NCI-H526 treated with DMSO at 0.1 percent for 48 hours (cell line): ENCODE measurements at regions not wholly inside any gene's neighbourhood (a gene's known extent, or its start where the extent isn't known, plus 50 kb on each side); places are given as distances from the start of the nearest gene placed in this dataset.

Source experiments
- DNase-seq: peaks from one replicate; lab custom pipeline; 2025; lab: John Stamatoyannopoulos, UW

DNA sequence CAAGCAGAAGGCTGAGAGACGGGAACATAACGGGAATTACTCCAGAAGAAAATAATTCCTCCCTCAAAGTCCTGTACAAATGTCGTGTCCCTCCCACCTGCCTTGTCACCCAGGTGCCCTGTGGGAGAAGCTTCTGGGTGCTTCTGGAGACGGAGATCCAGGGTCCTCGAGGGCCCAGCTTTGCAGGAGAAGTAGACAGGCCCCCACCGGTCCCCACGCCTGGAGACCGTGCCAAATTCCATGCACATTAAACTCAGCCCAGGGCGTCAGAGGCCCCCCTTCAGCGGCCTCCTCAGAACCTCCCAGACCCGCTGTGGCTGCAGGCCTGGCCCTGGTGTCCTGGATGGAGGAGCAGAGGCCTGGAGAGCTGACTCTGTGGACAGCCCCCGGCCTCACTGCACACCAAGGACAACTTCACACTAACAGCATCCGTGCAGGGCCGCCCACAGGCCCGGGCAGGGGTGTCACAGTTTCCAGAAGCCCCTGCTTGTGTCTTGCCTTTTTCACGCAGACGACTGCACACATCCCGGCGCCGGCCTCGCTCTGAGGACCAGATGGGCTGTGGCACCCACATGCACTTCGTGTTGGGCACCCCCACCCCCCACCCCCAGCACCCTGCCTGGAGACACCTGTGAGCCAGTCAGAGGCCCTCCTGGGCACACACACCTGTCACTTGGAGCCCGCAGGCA, 734.3 kb downstream of the BRD1 start:
- no peak for DNase-seq

GRCh38 chr22:49092716-49093115, 735.0 kb downstream of the BRD1 start:
- no peak for DNase-seq

DNA sequence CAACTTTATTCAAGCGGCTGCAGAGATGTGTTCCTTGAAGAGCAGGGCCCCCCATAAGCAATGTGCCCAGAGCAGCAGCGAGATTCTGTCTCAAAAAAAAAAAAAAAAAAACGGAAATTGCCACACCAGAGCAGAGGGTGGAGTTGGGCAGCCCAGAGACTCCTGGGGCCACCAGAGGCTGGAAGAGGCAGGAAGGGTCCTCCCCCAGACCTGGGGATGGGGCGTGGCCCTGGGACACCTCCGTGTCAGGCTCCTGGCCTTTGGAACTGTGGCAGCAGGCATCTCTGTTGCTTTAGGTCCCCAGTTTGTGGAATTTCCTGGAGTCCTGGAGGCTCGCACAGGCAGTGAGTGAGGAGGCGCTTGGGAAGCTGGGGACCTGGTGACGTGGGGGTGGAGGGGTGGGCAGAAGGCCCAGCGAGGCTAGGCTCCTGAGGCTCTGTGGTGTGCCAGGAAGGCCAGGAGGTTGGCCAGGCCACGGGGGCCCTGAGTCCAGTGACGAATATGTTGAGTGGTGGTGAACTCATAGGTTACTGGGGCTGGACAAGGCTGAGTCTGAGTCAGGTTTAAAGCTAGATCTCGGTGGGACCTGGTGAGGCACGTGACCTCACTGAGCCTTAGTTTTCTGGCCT, 735.6 kb downstream of the BRD1 start:
- DNase-seq: no peak

GRCh38 chr22:49091451-49091850, 736.2 kb downstream of the BRD1 start:
- DNase-seq: no peak

DNA sequence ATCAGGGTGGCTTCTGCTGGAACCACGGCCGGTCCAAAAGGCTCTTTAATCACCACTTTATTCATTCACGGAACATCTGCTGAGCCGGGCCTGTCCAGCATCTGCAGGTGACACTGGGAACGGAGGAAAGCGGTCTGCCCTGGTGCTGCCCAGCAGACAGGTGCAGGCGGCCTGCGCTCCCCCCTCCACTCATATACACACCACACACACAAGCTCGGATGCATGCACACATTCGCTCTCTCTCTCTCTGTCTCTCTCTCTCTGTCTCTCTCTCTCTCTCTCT, 736.9 kb downstream of the BRD1 start:
- DNase-seq: no peak

DNA sequence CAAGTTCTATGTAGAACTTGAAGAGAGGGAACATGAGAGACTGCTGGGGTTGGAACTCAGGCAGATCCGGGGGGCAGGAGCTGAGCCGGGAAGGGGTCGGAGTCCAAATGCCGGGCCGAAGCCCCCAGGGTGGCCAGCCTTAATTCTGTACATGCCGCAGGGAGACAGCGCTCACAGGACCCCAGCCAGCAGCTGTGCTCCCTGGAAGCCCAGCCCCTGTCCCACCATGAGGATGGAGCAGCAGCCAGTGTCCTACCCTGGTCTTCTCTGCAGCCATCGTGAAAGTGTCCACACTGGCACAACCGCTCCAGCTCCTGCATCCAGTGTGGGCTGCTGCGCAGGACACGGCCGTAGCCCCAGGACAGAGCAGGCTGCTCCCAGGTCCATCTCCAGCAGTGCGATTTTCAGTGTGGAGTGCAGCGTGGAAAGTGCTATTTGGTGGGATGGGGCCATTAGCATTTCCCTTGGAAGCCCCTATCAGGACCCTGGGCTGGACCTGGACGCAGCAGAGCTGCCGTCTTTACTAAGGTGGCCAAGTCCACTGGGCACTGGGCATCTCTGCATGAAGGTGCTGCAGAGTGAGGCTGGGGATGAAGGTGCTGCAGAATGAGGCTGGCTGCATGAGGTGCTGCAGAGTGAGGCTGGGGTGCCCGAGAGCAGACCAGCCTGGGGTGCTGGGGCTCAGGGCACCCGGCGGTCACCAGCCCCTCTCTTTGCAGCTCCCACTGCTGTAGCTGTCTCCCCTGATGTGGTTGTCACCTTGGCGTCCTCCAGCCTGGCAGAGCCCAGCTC, 737.4 kb downstream of the BRD1 start:
- DNase-seq: no peak

DNA sequence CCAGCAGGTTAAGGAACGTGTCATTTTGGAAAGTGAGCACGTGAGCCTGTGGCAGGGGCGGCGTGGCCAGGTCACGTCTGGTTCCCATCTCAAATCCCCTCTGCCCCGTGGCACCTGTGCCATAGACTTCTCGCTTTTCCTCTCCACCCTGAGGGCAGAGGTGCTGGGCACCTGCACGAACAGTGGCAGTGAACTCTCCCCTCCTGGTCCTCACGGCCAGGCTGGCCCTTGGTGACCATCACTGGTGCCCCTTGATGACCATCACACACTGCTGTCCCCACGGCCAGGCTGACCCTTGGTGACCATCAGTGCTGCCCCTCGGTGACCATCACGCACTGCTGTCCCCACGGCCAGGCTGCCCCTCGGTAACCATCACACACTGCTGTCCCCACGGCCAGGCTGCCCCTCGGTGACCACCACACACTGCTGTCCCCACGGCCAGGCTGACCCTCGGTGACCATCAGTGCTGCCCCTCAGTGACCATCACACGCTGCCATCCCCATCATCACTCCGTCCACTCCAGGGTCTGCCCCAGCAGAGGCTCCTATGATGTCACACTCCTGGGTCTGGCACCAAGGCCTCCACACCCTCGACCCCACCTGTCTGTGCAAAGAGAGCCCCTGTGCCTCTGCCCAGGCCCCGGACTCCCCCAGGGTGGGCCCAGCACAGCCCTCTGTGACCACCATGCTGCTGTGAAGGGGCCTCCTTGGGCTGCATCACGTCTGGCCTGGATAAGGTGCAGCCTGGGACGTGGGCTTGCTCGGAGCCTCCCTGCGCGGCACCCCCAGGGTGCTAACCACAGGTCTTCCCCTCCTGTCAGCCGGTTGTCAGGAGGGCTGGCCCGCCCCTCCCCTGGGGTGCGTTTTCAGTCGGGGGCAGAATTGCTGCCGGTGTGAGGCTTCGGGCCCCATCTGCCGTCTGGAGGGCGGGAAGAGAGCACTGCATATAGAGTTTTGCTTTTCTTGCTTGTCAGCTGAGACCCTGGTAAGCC, 738.6 kb downstream of the BRD1 start:
- DNase-seq: no peak

DNA sequence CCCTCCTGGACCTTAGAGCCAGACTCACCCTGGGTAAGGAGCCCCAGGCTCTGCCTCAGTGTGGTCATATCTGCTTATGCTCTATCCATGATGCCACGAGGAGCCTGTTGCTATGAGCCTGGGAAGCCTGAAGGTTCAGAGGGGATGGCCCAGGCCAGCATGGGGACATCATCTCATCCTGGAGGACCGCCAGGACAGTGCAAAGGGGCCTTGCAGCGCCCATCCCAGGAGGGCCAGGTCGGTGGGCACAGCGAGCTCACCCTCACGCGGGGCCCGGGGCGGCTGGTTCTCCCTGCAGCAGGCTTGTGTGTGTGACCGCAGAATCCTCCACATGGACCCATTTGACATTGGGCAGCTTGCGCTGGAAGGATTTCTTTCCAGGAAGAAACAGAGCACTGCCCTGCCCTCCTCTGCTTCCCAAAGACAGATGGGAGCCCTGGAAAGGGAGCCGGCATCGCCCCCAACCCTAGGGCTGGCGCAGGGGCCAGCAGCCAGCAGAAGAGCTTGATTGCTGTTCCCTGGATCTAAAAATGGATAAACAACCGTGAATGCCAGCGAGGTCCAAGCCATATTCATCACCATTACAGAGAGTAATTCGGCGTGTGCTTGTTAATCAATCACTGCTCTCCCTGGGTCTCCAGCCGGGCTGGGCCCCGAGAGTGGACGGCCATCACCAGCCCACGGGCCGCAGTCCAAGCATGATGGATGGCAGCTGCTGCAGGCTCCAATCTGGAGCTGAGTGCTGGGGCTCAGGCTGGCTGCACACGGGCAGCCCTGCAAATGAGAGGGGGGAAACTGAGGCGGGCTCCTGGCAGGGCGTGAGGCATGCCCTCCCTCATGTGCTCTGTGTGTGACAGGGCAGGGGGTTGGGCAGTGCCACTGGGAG, 739.7 kb downstream of the BRD1 start:
- no peak for DNase-seq

GRCh38 chr22:49087198-49087597, 740.5 kb downstream of the BRD1 start:
- DNase-seq: no peak

- DNase-seq: no peak
Measured at GRCh38 chr22:49086606-49087157, 741.0 kb downstream of the BRD1 start.

DNA sequence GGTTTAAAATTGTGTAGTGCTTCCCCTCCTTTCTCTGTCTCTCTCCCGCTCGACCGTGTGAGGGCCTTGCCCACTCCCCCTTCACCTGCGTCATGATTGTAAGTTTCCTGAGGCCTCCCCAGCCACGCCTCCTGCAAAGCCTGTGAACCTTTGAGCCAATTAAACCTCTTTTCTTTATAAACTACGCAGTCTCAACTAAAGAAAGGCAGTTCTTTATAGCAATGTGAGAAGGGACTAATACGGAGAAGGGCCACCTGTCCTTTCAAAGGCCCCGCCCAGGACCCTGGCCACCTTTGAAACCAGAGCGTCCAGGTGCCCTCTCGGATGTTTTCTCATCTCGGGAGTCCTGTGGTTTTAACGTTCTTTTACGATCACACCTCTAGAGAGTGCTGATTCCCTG, 741.5 kb downstream of the BRD1 start:
- no peak for DNase-seq

DNA sequence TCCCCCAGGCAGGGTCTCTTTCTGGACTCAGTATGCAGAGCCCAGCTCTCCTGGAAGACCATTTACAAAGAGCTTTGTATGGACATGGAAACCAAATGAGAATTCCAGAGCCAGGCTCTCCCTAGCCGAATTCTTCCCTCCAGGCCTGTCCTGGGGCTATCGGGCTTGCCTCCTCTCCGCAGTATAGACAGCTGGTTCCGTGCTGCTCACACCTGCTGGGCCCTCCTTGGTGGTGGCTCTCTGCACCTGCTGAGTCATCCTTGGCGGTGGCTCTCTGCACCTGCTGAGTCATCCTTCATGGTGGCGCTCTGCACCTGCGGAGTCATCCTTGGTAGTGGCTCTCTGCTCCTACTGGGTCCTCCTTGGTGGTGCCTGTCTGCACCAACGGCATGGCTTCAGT, 743.5 kb downstream of the BRD1 start:
- no peak for DNase-seq

DNA sequence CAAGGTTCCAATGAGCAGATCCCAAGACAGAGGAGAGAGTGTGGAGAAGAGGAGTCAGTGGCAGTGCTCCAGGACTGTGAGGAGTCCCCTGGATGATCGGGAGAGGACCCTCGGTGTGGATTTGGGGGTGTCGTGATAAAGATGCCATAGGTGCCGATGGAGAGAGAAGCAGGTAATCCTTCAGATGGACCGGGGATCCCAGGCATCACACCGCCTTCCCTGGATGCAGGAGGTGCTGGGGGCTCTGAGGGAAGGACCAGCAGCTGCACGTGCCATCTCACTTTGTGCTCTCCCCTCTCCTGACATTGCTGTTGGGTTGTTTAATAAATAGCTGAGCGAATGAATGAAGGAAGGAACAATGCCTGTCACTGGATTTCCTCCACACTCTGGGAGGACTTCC, 744.1 kb downstream of the BRD1 start:
- DNase-seq: no peak

DNA sequence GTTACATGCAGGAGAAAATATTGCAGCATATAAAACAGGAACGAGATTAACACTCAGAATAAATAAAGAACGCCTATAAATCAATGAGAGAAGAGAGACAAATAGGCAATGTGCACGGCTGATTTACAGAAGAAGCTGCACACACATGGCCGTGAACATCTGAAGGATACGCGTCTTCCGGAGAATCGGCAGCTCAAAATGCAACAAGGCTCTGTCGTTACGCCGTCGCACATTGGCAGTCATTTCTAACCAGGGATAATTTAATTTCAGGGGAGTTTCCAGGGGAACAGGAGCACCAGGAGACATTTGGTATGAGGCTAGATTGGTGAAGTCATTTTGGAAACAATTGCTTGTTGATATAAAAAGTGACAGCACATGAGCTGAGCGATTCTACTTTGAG, 745.2 kb downstream of the BRD1 start:
- DNase-seq: no peak

GRCh38 chr22:49081926-49082325, 745.7 kb downstream of the BRD1 start:
- no peak for DNase-seq

- DNase-seq: no peak
Measured at GRCh38 chr22:49081261-49081666, 746.4 kb downstream of the BRD1 start.

DNA sequence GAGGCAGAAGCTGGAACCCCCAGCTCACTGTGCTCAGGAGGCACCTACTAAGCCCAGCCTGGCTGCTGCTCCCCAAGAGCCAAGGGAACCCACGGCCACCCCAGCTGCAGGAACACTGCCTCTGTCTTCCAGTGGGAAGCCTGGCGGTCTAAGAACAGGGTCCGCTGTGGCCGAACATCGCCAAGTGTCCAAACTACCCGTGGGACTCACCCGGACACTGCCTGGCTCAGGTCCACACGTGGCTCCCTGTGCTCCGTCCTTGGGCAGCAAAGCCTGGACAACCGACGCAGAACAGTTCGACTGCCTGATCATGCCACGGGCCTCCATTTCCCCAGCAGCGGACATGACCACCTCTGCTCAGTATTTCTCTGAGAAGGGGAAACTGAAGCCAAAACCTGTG, 747.0 kb downstream of the BRD1 start:
- no peak for DNase-seq

DNA sequence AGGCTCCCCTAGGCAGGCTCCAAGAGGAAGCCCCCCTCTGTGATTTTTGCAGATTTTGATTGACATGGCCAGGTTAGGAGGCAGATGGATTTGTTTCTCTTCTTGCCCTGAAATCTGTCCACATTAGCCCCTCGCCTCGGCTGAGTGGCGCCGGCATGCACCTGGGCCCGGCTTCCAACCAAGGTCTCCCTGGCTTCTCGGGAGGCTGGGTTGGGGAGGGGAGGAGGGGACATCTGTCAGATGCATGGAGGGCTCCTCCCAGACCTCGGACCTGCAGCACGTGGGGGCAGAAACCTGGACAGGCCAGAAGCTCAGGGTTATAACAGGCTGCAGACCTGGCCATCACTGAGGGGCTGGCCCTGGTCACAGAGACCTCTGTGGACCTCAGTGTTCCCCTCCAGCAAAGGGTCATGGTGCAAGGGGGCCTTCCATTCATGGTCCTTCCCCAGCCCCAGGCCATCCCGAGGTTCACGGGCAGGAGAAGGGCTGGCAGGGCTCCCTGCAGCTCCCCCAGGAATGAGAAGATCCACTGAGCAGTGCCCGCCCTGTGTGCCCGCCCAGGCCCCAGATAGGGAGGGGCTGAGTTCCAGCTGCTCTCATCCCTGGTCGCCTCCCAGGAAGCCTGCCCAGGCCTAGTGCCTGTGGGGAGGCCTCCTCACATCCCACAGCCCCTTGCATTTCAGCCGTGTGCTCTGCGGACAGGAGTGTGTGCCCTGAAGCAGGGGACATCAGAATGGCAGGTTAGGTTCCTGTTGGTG, 747.8 kb downstream of the BRD1 start:
- DNase-seq: no peak

- no peak for DNase-seq
Measured at GRCh38 chr22:49079027-49079725, 748.5 kb downstream of the BRD1 start.
